ENCODE measurements at regions not wholly inside any gene's neighbourhood (a gene's known extent, or its start where the extent isn't known, plus 50 kb on each side); places are given as distances from the start of the nearest gene placed in this dataset.

GRCh38 chr13:63882052-63882451 lies 2466.4 kb upstream of the PCDH20 start:
- Histone ChIP-seq H3K27ac (no peak overlapping the region), H3K4me1 (no peaks in the 10 kb centered on the region), H3K9me3 (no peaks in the 10 kb centered on the region), H3K27me3 (no peaks in the 10 kb centered on the region), H3K4me3 (no peak overlapping the region), H3K36me3 (no peaks in the 10 kb centered on the region)
- TF ChIP-seq, protein P1, sequence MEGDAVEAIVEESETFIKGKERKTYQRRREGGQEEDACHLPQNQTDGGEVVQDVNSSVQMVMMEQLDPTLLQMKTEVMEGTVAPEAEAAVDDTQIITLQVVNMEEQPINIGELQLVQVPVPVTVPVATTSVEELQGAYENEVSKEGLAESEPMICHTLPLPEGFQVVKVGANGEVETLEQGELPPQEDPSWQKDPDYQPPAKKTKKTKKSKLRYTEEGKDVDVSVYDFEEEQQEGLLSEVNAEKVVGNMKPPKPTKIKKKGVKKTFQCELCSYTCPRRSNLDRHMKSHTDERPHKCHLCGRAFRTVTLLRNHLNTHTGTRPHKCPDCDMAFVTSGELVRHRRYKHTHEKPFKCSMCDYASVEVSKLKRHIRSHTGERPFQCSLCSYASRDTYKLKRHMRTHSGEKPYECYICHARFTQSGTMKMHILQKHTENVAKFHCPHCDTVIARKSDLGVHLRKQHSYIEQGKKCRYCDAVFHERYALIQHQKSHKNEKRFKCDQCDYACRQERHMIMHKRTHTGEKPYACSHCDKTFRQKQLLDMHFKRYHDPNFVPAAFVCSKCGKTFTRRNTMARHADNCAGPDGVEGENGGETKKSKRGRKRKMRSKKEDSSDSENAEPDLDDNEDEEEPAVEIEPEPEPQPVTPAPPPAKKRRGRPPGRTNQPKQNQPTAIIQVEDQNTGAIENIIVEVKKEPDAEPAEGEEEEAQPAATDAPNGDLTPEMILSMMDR (IDR thresholded peaks at IDR 0.05 in 4 of 5, conservative IDR thresholded peaks at IDR 0.05 in 1 of 5), result no peak
- no peak for TF ChIP-seq POLR2A (IDR thresholded peaks at IDR 0.05)
- intact Hi-C loops (cut with DNase I; ENCODE audit: low total_unique reads) (no loop called here), in situ Hi-C loops (cut with MboI; ENCODE audit: low sequenced_read_pairs in 4 of 4) (no loop called here)
- no peak for DNase-seq
- no peak for ATAC-seq

DNA sequence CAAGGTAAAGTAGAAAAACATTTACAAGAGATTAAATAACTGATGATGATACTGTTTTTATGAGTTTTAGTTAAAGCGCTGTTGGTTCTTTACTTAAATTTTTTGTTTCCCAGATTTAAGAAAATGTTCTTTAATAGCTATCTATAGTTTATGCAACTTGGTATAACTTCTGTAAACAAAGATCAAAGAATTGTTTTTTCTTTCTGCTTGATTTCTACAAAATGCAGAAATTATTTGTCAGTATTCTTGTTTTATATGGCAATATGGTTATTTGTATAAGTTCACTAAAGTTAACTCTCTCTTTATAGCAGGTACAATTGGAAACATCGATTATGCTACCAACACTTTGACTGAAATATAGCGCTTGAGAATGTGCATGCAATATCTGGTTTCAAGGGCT lies 2465.1 kb upstream of the PCDH20 start:
- no peak for DNase-seq
- H3K27me3 ChIP-seq, result no peaks in the 10 kb centered on the region
- no peaks in the 10 kb centered on the region for H3K9me3 ChIP-seq
- TF ChIP-seq, protein P1 (IDR thresholded peaks at IDR 0.05 in 4 of 5, conservative IDR thresholded peaks at IDR 0.05 in 1 of 5), result no peak
- no peak for TF ChIP-seq POLR2A (IDR thresholded peaks at IDR 0.05)
- in situ Hi-C loops (cut with MboI; ENCODE audit: low sequenced_read_pairs in 4 of 4) (no loop called here), intact Hi-C loops (cut with DNase I; ENCODE audit: low total_unique reads) (no loop called here)
- no peak overlapping the region for H3K27ac ChIP-seq
- no peaks in the 10 kb centered on the region for H3K4me1 ChIP-seq
- no peaks in the 10 kb centered on the region for H3K36me3 ChIP-seq
- no peak for ATAC-seq
- no peak overlapping the region for H3K4me3 ChIP-seq

GRCh38 chr13:63873936-63874335 lies 2458.3 kb upstream of the PCDH20 start:
- H3K4me1 ChIP-seq, result no peaks in the 10 kb centered on the region
- in situ Hi-C loops (cut with MboI; ENCODE audit: low sequenced_read_pairs in 4 of 4) (no loop called here), intact Hi-C loops (cut with DNase I; ENCODE audit: low total_unique reads) (no loop called here)
- H3K36me3 ChIP-seq, result no peaks in the 10 kb centered on the region
- no peak overlapping the region for H3K4me3 ChIP-seq
- H3K27me3 ChIP-seq, result no peaks in the 10 kb centered on the region
- ATAC-seq, result no peak
- no peak overlapping the region for H3K27ac ChIP-seq
- TF ChIP-seq POLR2A (IDR thresholded peaks at IDR 0.05), result no peak
- TF ChIP-seq, protein P1 (IDR thresholded peaks at IDR 0.05 in 4 of 5, conservative IDR thresholded peaks at IDR 0.05 in 1 of 5), result no peak
- no peaks in the 10 kb centered on the region for H3K9me3 ChIP-seq
- no peak for DNase-seq

DNA sequence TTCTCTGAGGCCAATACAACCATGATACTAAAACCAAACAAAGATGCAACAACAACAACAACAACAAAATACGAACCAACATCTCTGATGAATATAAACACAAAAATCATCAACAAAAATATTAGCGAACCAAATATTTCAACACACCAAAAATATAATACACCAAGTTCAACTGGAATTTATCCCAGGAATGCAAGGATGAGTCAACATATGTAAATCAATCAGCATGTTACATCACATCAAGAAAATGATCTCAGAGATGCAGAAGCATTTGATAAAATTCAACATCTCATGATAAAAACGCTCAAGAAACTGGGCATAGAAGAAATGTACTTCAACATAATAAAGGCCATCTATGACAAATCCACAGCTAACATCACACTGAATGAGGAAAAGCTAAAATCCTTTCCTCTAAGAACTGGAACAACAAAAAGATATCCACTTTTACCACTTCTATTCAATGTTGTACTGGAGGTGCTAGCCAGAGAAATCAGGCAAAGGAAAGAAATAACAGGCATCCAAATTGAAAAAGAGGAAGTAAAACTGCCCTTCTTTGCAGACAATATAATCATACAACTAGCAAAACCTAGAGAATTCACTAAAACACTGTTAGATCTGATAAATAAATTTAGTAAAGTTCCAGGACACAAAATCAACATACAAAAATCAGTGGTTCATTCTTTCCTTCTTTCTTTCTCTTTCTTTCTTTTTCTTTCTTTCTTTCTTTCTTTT lies 2448.7 kb upstream of the PCDH20 start:
- Histone ChIP-seq H3K4me3 (no peak overlapping the region), H3K27me3 (no peaks in the 10 kb centered on the region), H3K27ac (no peak overlapping the region), H3K36me3 (no peaks in the 10 kb centered on the region), H3K4me1 (no peaks in the 10 kb centered on the region), H3K9me3 (no peaks in the 10 kb centered on the region)
- ATAC-seq (no peak), DNase-seq (no peak)
- intact Hi-C loops (cut with DNase I; ENCODE audit: low total_unique reads), result no loop called here
- TF ChIP-seq, protein P1 (IDR thresholded peaks at IDR 0.05 in 4 of 5, conservative IDR thresholded peaks at IDR 0.05 in 1 of 5), result no peak
- TF ChIP-seq POLR2A (IDR thresholded peaks at IDR 0.05), result no peak
- in situ Hi-C loops (cut with MboI; ENCODE audit: low sequenced_read_pairs in 4 of 4), result no loop called here

Measured in gastrocnemius medialis (tissue), 4 donors.